GM13977 (cell line): ENCODE measurements at regions not wholly inside any gene's neighbourhood (a gene's known extent, or its start where the extent isn't known, plus 50 kb on each side); places are given as distances from the start of the nearest gene placed in this dataset.

Source experiments
- DNase-seq: peaks from one replicate; pipeline ENCODE4 v3.0.0; 2012; ENCODE audit warnings: low spot score
- in situ Hi-C: fragments of 300-500 bp; cut with MboI; formaldehyde crosslinking; loops from one replicate; pipeline ENCODE4 v1.12.0; 2022; ENCODE audit warnings: low sequenced_read_pairs, low pct_unique_long_range_greater_than_20kb, mixed read lengths, inconsistent platforms; ENCODE audit not compliant: unreplicated experiment
- TF ChIP-seq, protein P1 (sequence below): IDR thresholded peaks from 2 replicates; pipeline ENCODE4 v1.5.1; 2012; ENCODE audit warnings: mild to moderate bottlenecking, control low read depth; ENCODE audit not compliant: insufficient read depth; ENCODE audit errors: extremely low read depth, missing control alignments

DNA sequence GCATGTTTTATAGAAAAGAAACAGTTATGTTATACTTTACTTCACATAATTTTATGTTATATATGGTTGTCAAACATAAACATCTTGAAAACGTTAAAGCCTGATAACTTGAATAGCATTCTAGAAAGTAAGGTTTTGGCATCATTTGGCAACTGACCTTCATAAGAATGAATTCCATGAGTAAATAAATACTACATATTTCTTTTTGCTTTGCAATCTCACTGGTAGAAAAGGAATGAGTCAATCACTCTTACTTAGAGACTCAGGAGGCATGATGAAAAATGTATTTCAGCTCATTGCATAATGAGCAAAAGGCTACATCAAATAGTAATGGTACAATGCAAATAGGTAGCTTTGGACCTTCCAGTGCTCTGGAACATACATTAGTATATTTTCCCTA is 1381.9 kb downstream of the EFNB2 start:
- in situ Hi-C loops: no loop called here
- no peak for DNase-seq
- TF ChIP-seq, protein P1, sequence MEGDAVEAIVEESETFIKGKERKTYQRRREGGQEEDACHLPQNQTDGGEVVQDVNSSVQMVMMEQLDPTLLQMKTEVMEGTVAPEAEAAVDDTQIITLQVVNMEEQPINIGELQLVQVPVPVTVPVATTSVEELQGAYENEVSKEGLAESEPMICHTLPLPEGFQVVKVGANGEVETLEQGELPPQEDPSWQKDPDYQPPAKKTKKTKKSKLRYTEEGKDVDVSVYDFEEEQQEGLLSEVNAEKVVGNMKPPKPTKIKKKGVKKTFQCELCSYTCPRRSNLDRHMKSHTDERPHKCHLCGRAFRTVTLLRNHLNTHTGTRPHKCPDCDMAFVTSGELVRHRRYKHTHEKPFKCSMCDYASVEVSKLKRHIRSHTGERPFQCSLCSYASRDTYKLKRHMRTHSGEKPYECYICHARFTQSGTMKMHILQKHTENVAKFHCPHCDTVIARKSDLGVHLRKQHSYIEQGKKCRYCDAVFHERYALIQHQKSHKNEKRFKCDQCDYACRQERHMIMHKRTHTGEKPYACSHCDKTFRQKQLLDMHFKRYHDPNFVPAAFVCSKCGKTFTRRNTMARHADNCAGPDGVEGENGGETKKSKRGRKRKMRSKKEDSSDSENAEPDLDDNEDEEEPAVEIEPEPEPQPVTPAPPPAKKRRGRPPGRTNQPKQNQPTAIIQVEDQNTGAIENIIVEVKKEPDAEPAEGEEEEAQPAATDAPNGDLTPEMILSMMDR: no peak

DNA sequence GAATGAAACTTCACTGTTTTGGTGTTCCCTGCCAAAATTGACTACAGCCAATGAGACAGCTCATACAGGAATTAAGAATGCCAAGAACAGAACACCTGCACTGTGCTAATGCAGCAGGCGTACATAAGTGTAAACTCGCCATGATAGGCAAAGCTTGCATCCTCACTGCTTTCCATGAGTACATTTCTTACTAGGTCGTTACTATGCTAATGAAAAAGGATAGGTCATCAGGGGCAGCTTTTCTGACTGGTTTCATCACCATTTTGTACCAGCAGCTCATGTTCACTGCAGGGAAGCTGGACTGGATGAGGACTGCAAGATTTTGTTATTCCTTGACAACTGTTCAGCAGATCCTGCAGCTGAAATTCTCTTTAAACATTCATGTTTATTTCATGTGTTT is 1383.8 kb downstream of the EFNB2 start:
- DNase-seq: no peak
- in situ Hi-C loops: no loop called here
- TF ChIP-seq, protein P1: no peak

DNA sequence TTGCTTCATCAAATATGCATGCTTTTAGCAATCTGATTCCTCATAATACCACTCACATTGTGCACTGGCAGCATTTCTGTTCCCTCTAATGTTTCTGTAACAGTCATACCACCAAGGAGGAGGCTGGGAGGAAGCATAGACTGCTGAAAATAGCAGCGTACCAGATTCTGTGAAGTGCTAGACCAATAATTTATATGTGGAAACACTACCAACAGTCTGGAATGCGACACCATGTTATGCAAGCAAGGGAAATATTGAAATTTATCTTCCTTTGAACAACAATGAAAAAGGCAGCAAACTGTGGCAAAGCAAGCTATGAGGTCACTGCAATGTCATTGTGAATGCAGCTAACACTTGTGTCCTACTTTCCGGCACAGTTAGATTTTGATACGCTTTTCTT is 1388.0 kb downstream of the EFNB2 start:
- no peak for DNase-seq
- TF ChIP-seq, protein P1: no peak
- in situ Hi-C loops: no loop called here

DNA sequence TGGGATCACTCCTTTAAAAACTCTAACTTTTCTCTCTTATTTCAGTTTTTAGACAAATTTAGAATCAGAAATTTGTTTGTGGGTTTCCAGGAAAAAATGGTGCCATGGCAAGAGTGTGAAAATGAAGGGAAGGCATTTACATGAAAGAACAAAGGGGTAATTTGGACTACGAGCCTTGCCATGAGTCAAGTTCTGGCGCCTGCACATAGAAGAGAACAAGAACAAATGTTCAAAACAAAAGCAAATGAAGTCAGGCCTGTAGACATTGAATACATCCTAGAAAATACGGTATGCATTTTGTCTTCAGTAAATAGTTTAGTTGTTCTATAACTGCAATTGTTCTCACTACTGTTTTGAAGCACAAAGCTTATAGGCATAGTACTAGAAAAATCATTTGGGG is 1390.5 kb downstream of the EFNB2 start:
- no peak for DNase-seq
- TF ChIP-seq, protein P1: no peak
- in situ Hi-C loops: no loop called here

DNA sequence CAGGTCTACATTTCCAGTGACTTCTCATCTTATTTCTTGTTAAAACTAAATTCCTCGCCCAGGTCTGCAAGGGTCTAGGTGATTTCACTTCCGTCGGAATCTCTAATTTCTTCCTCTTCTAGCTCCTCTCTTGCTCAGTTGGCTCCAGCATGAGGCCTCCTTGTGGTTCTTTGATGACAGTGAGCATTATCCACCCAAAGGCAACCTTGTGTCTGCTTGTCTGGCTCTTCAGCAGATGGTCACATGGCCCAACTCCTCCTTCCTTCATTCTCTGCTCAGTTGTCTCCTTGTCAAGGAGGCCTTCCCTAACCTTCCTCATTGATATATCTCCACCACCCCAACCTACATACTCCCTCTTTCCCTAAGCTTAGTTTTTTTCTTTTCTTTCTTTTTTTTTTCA is 1391.4 kb downstream of the EFNB2 start:
- no peak for DNase-seq
- TF ChIP-seq, protein P1: no peak
- in situ Hi-C loops: no loop called here

DNA sequence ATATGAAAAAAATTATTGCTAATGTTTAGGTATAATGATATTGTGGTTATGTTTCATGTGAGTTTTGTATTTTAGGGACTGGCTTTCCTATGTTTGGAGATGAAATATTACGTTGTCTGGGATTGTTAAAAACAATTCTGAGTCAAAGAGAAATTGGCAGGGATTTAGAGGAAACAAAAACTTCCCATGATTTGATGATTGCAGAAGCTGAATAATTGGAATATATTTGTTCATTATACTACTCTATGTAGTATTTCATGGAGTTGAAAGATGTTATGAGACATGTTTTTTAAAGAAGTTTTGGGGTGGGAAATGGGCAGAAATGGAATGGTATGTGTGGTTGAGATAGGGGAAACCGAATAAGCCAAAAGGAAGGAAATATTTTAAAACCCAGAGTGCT is 1392.9 kb downstream of the EFNB2 start:
- in situ Hi-C loops: no loop called here
- TF ChIP-seq, protein P1: no peak
- no peak for DNase-seq
